Tibial nerve (tissue), 4 donors: ENCODE measurements at regions not wholly inside any gene's neighbourhood (a gene's known extent, or its start where the extent isn't known, plus 50 kb on each side); places are given as distances from the start of the nearest gene placed in this dataset.

Source experiments
- EP300 ChIP-seq, 2 donors: sonication (generic); formaldehyde crosslinking; IDR thresholded peaks; one replicate each; pipeline ENCODE4 v1.6.1; 2017; ENCODE audit warnings: antibody characterized with exemption in 2 of 2, mild to moderate bottlenecking in 1 of 2
- POLR2A ChIP-seq, 2 donors: fragments of 450-650 bp; IDR thresholded peaks; one replicate each; pipeline ENCODE4 v1.6.1; 2017; ENCODE audit warnings: antibody characterized with exemption in 2 of 2, mild to moderate bottlenecking in 2 of 2, moderate library complexity in 2 of 2
- TF ChIP-seq, protein P1 (sequence below), 5 experiments: fragments of 200-600 bp in 3 of 5; fragments of 450-650 bp in 2 of 5; sonication (generic) in 3 of 5; IDR thresholded peaks; one replicate each; pipeline ENCODE4 v1.5.1; 2016 to 2019; ENCODE audit warnings: antibody characterized with exemption in 5 of 5, mild to moderate bottlenecking in 3 of 5, moderate library complexity in 2 of 5

DNA sequence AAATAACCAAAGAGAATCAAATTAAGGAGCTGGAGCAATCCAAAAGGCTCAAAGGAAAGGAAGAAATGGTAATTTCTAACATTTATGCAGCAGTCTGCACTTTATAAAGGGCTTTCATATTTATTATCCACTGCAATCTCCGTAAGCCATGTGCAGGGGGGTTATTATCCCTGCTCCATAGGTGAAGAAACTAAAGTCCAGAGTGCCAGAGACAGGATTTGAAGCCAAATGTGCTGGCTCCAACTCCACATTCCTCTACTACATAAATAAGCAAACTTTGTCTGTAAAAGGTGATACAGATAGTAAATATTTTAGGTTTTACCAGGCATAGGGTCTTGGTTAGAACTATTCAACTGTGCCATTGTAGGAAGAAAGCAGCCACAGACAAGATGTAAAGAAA, 221.4 kb downstream of the MINAR1 start:
- TF ChIP-seq, protein P1, sequence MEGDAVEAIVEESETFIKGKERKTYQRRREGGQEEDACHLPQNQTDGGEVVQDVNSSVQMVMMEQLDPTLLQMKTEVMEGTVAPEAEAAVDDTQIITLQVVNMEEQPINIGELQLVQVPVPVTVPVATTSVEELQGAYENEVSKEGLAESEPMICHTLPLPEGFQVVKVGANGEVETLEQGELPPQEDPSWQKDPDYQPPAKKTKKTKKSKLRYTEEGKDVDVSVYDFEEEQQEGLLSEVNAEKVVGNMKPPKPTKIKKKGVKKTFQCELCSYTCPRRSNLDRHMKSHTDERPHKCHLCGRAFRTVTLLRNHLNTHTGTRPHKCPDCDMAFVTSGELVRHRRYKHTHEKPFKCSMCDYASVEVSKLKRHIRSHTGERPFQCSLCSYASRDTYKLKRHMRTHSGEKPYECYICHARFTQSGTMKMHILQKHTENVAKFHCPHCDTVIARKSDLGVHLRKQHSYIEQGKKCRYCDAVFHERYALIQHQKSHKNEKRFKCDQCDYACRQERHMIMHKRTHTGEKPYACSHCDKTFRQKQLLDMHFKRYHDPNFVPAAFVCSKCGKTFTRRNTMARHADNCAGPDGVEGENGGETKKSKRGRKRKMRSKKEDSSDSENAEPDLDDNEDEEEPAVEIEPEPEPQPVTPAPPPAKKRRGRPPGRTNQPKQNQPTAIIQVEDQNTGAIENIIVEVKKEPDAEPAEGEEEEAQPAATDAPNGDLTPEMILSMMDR (IDR thresholded peaks at IDR 0.05), result no peak
- TF ChIP-seq POLR2A (IDR thresholded peaks at IDR 0.05) (no peak), EP300 (IDR thresholded peaks at IDR 0.05) (no peak)
